ENCODE measurements at regions not wholly inside any gene's neighbourhood (a gene's known extent, or its start where the extent isn't known, plus 50 kb on each side); places are given as distances from the start of the nearest gene placed in this dataset.

DNA sequence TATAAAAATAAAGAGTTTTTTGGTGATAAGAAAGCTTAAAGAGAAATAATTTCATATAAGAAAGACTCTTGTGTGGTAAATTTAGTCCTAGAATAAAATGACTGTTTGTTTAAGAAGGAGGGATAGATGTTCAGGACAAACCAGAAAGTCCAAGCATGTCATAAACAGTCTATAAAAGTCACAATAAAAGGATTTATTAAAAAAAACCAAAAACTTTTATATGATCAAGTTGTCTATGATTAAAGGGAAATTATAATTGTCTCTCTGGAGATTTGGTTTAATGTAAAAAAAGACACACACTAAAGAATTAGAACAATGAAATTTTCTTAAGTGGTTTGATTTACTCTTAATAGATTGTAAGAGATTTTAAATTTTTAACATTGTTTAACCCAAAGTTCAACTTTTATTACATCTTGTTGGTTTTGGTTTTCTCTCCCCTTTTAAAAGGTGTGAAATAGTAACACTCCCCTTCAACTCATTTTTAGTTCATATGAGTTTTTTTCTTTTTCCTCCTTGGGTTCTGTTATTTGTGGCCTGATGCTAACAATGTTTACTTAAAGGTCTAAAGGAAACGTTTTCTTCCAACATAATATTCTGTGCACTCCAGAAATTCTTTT lies 89.7 kb downstream of the PDHA2 start:
- H3K4me1 Mint-ChIP-seq, result no peaks in the 10 kb centered on the region
- H3K79me2 ChIP-seq (ENCODE audit: control insufficient read depth, insufficient read depth, low read length), result no peaks in the 10 kb centered on the region
- TF ChIP-seq, protein P1, sequence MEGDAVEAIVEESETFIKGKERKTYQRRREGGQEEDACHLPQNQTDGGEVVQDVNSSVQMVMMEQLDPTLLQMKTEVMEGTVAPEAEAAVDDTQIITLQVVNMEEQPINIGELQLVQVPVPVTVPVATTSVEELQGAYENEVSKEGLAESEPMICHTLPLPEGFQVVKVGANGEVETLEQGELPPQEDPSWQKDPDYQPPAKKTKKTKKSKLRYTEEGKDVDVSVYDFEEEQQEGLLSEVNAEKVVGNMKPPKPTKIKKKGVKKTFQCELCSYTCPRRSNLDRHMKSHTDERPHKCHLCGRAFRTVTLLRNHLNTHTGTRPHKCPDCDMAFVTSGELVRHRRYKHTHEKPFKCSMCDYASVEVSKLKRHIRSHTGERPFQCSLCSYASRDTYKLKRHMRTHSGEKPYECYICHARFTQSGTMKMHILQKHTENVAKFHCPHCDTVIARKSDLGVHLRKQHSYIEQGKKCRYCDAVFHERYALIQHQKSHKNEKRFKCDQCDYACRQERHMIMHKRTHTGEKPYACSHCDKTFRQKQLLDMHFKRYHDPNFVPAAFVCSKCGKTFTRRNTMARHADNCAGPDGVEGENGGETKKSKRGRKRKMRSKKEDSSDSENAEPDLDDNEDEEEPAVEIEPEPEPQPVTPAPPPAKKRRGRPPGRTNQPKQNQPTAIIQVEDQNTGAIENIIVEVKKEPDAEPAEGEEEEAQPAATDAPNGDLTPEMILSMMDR (IDR thresholded peaks at IDR 0.05), result no peak
- TF ChIP-seq EZH2 (IDR thresholded peaks at IDR 0.05; ENCODE audit: borderline replicate concordance, insufficient read depth, low read depth, low read length, poor library complexity, severe bottlenecking), result no peak
- intact Hi-C loops (cut with micrococcal nuclease), result no loop called here
- ATAC-seq (ENCODE audit: low read depth), result no peak
- no peak overlapping the region for H2AFZ ChIP-seq (ENCODE audit: insufficient read depth, low read depth, low read length, poor library complexity, severe bottlenecking)
- peaks cover 0 to 4% (median 1%) of the 10 kb centered on the region in 3 donors for H3K9me3 ChIP-seq (ENCODE audit: control extremely low read depth in 1 of 3, control insufficient read depth in 2 of 3, insufficient read depth in 1 of 3, low read length in 2 of 3)
- H3K9me3 Mint-ChIP-seq (ENCODE audit: insufficient read depth), result peaks cover 2% of the 10 kb centered on the region
- H3K4me3 ChIP-seq (ENCODE audit: control extremely low read depth in 1 of 5, extremely low read depth in 1 of 5, insufficient read depth in 1 of 5, low read depth in 2 of 5, low read length in 4 of 5), result no peak overlapping the region
- ChIA-PET CTCF (no interaction called here), POLR2A (no interaction called here)
- H3K4me1 ChIP-seq (ENCODE audit: control insufficient read depth in 2 of 2, insufficient read depth in 2 of 2, low read length in 2 of 2), result no peaks in the 10 kb centered on the region
- DNase-seq, result no peak
- H3K36me3 ChIP-seq (replicated peaks in 1 of 2; ENCODE audit: control extremely low read depth in 1 of 2, control insufficient read depth in 1 of 2, extremely low read depth in 1 of 2, insufficient read depth in 2 of 2, low read length in 1 of 2), result no peaks in the 10 kb centered on the region
- H3K4me2 ChIP-seq (replicated peaks; ENCODE audit: low read depth, low read length, poor library complexity, severe bottlenecking), result no peak overlapping the region
- no peaks in the 10 kb centered on the region for H4K20me1 ChIP-seq (ENCODE audit: control insufficient read depth, insufficient read depth, low read length, poor library complexity, severe bottlenecking)
- no peaks in the 10 kb centered on the region for H3K27me3 Mint-ChIP-seq
- no peaks in the 10 kb centered on the region for H3K27me3 ChIP-seq (replicated peaks in 1 of 4; ENCODE audit: control extremely low read depth in 1 of 4, control insufficient read depth in 3 of 4, insufficient read depth in 4 of 4, low read length in 3 of 4)
- H3K27ac Mint-ChIP-seq, result no peak overlapping the region
- no peak overlapping the region for H3K4me3 Mint-ChIP-seq
- no CpG with 5 or more reads among the region's 1 CpG for whole genome bisulfite sequencing (ENCODE audit: insufficient coverage)
- no peak overlapping the region for H3K9ac ChIP-seq (ENCODE audit: low read length)
- H3K27ac ChIP-seq (ENCODE audit: low read length in 2 of 2), result no peak overlapping the region

DNA sequence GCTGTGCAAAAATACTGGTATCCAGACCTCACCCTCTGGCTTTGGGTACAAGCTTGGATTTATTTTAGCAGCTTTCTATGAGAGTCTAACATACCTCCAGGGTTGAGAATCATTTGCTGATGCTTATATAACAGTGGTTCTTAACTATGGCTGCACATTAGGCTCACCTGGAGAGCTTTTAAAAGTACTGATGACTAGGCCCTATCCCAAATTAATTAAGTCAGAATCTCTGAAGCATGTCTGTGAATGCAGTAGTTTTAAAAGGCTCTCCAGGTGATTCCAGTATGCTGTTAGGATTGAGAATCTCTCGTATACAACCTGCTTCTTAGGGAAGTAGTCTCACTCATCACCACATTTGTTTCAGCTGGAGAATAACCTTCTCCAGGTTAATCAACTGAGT lies 99.2 kb downstream of the PDHA2 start:
- Mint-ChIP-seq H3K4me1 (no peaks in the 10 kb centered on the region), H3K4me3 (no peak overlapping the region), H3K27ac (no peak overlapping the region), H3K27me3 (no peaks in the 10 kb centered on the region), H3K9me3 (ENCODE audit: insufficient read depth) (no peaks in the 10 kb centered on the region)
- ChIA-PET CTCF (no interaction called here), POLR2A (no interaction called here)
- Histone ChIP-seq H3K36me3 (replicated peaks in 1 of 2; ENCODE audit: control extremely low read depth in 1 of 2, control insufficient read depth in 1 of 2, extremely low read depth in 1 of 2, insufficient read depth in 2 of 2, low read length in 1 of 2) (no peaks in the 10 kb centered on the region), H3K4me2 (replicated peaks; ENCODE audit: low read depth, low read length, poor library complexity, severe bottlenecking) (no peak overlapping the region), H3K9ac (ENCODE audit: low read length) (no peak overlapping the region), H3K9me3 (ENCODE audit: control extremely low read depth in 1 of 3, control insufficient read depth in 2 of 3, insufficient read depth in 1 of 3, low read length in 2 of 3) (no peaks in the 10 kb centered on the region), H3K4me1 (ENCODE audit: control insufficient read depth in 2 of 2, insufficient read depth in 2 of 2, low read length in 2 of 2) (no peaks in the 10 kb centered on the region), H3K4me3 (ENCODE audit: control extremely low read depth in 1 of 5, extremely low read depth in 1 of 5, insufficient read depth in 1 of 5, low read depth in 2 of 5, low read length in 4 of 5) (no peak overlapping the region), H3K27ac (ENCODE audit: low read length in 2 of 2) (no peak overlapping the region), H2AFZ (ENCODE audit: insufficient read depth, low read depth, low read length, poor library complexity, severe bottlenecking) (no peak overlapping the region), H3K27me3 (replicated peaks in 1 of 4; ENCODE audit: control extremely low read depth in 1 of 4, control insufficient read depth in 3 of 4, insufficient read depth in 4 of 4, low read length in 3 of 4) (no peaks in the 10 kb centered on the region), H3K79me2 (ENCODE audit: control insufficient read depth, insufficient read depth, low read length) (no peaks in the 10 kb centered on the region), H4K20me1 (ENCODE audit: control insufficient read depth, insufficient read depth, low read length, poor library complexity, severe bottlenecking) (no peaks in the 10 kb centered on the region)
- DNase-seq (no peak), ATAC-seq (ENCODE audit: low read depth) (no peak)
- WGBS (ENCODE audit: insufficient coverage), result no CpG with 5 or more reads among the region's 1 CpG
- TF ChIP-seq, protein P1 (IDR thresholded peaks at IDR 0.05), result no peak
- intact Hi-C loops (cut with micrococcal nuclease), result no loop called here
